ENCODE measurements at regions not wholly inside any gene's neighbourhood (a gene's known extent, or its start where the extent isn't known, plus 50 kb on each side); places are given as distances from the start of the nearest gene placed in this dataset.

GRCh38 chr15:35925275-35926006 is 379.5 kb upstream of the DPH6 start:
- TF ChIP-seq CTCF (IDR thresholded peaks at IDR 0.05): no peak
- TF ChIP-seq POLR2A (IDR thresholded peaks at IDR 0.05): no peak

Data from vagina (tissue), 2 donors.